ENCODE measurements at regions not wholly inside any gene's neighbourhood (a gene's known extent, or its start where the extent isn't known, plus 50 kb on each side); places are given as distances from the start of the nearest gene placed in this dataset.

DNA sequence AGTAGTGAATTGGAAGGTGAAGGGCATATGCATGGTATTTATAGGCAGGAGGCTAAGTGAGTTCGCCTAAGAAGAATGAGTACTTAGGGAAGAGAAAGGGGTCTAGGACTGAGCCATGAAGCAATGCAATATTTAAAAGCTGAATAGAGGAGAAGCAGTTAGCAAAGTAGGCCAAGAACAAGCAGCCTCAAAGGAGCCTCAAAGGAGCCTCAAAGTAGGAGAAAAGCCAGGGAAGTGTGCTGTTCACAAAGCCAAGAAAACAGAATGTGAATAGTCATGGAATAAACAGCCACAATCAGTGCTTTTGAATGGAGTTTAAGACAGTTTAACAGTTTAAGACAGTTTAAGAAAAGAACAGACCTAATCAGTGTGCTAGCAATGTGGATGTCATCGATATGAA, 762.0 kb downstream of the SORCS1 start:
- CTCF ChIA-PET = no interaction called here
- Histone ChIP-seq H2BK20ac (ENCODE audit: low read depth, low read length) (no peak overlapping the region), H3K4ac (ENCODE audit: low read depth, low read length) (no peak overlapping the region), H3K9ac (ENCODE audit: low read depth, low read length) (no peak overlapping the region), H3K18ac (ENCODE audit: low read depth, low read length) (peak overlapping the region; percentile 26; the same call in 1 of the 2 replicates), H3K4me2 (ENCODE audit: low read depth, low read length) (no peak overlapping the region), H3K4me1 (ENCODE audit: control insufficient read depth, insufficient read depth, low read length) (no peaks in the 10 kb centered on the region), H2AK9ac (replicated peaks; ENCODE audit: low read depth, low read length, poor library complexity) (no peak overlapping the region), H3K27ac (ENCODE audit: insufficient read depth, low read length) (no peak overlapping the region), H3K23ac (ENCODE audit: low read depth, low read length) (no peak overlapping the region), H4K91ac (ENCODE audit: insufficient read depth, low read depth, low read length) (no peak overlapping the region), H2BK15ac (ENCODE audit: low read depth, low read length) (no peak overlapping the region), H3K4me3 (ENCODE audit: insufficient read depth, low read depth, low read length) (no peak overlapping the region), H3K79me1 (ENCODE audit: low read depth in 1 of 2, low read length in 2 of 2) (no peaks in the 10 kb centered on the region), H3K36me3 (ENCODE audit: control insufficient read depth, insufficient read depth, low read length) (no peaks in the 10 kb centered on the region), H2BK5ac (ENCODE audit: low read depth, low read length, poor library complexity, severe bottlenecking) (no peak overlapping the region), H2BK120ac (ENCODE audit: low read depth, low read length) (no peak overlapping the region), H4K20me1 (ENCODE audit: insufficient read depth, low read length) (no peaks in the 10 kb centered on the region), H4K8ac (ENCODE audit: low read depth in 2 of 2, low read length in 2 of 2) (peak overlapping the region in 1 of 2 experiments; percentile 25; a peak in 1 of 4 replicates), H4K5ac (ENCODE audit: low read depth, low read length) (no peak overlapping the region; the same call in 1 of the 2 replicates), H2AFZ (replicated peaks; ENCODE audit: low read length, poor library complexity) (no peak overlapping the region), H3K14ac (replicated peaks; ENCODE audit: low read depth, low read length) (no peak overlapping the region; the same call in 1 of the 2 replicates), H2AK5ac (ENCODE audit: low read depth, low read length) (no peak overlapping the region), H3K56ac (ENCODE audit: extremely low read depth, insufficient read depth, low read length) (no peak overlapping the region; the same call in 1 of the 2 replicates), H3K9me3 (ENCODE audit: control insufficient read depth, insufficient read depth, low read length) (peaks cover 2% of the 10 kb centered on the region; the same call in 1 of the 2 replicates), H3K27me3 (ENCODE audit: control insufficient read depth, insufficient read depth, low read length) (no peaks in the 10 kb centered on the region), H3K9me1 (ENCODE audit: insufficient read depth, low read length) (no peaks in the 10 kb centered on the region)
- TF ChIP-seq NFE2L2 (IDR thresholded peaks at IDR 0.05; ENCODE audit: low read depth, low read length) (no peak), CEBPB (IDR thresholded peaks at IDR 0.05; ENCODE audit: low read depth, low read length) (no peak), RAD21 (IDR thresholded peaks at IDR 0.05; ENCODE audit: low read length) (no peak), MAZ (IDR thresholded peaks at IDR 0.05; ENCODE audit: borderline replicate concordance, low read depth, low read length) (no peak)
- POLR2A ChIA-PET (ENCODE audit: unreplicated experiment) = no interaction called here
- in situ Hi-C loops (cut with MboI; ENCODE audit: low sequenced_read_pairs) (no loop called here), dilution Hi-C loops (cut with HindIII; ENCODE audit: low sequenced_read_pairs, unreplicated experiment) (no loop called here), intact Hi-C loops (cut with micrococcal nuclease) (loop anchor here (10.0 kb wide), 1 partner anchor 282 kb away; no protein-coding TSS in a partner anchor)
- no TSS peak for BruUV-seq (replicated peaks)
- ATAC-seq (ENCODE audit: low read depth) (no peak), DNase-seq (peak; percentile 40)
- WGBS, 2 experiments (ENCODE audit: extremely low coverage in 2 of 2, insufficient read length in 1 of 2) = 56% methylated on average over 1 of the region's 2 CpGs; no CpG with 5 or more reads in 1 of the 2 experiments
